GM19372 (cell line): ENCODE measurements at regions not wholly inside any gene's neighbourhood (a gene's known extent, or its start where the extent isn't known, plus 50 kb on each side); places are given as distances from the start of the nearest gene placed in this dataset.

Experiments used
- ATAC-seq: cut with Tn5 transposase; IDR thresholded peaks from one replicate; pipeline ENCODE4 v1.9.1; 2021; ENCODE audit warnings: mild to moderate bottlenecking, low read depth, moderate library complexity; ENCODE audit not compliant: unreplicated experiment

- no peak for ATAC-seq
Measured at GRCh38 chr10:88161756-88162155, 298.3 kb downstream of the PTEN start.

GRCh38 chr10:88162852-88163251 lies 299.4 kb downstream of the PTEN start:
- ATAC-seq, result no peak

- ATAC-seq, result no peak
Measured at GRCh38 chr10:88163572-88163971, 300.1 kb downstream of the PTEN start.

- ATAC-seq, result no peak
Measured at GRCh38 chr10:88164471-88164870, 301.0 kb downstream of the PTEN start.

GRCh38 chr10:88165849-88166271 lies 302.4 kb downstream of the PTEN start:
- ATAC-seq, result no peak

- ATAC-seq, result no peak
Measured at GRCh38 chr10:88168171-88169036, 305.0 kb downstream of the PTEN start.

- no peak for ATAC-seq
Measured at GRCh38 chr10:88169037-88169319, 305.6 kb downstream of the PTEN start.

GRCh38 chr10:88170628-88171027 lies 307.2 kb downstream of the PTEN start:
- no peak for ATAC-seq

- ATAC-seq, result no peak
Measured at GRCh38 chr10:88172159-88172558, 308.7 kb downstream of the PTEN start.

GRCh38 chr10:88174391-88174790 lies 311.0 kb downstream of the PTEN start:
- no peak for ATAC-seq

GRCh38 chr10:88178758-88179157 lies 315.3 kb downstream of the PTEN start:
- no peak for ATAC-seq

GRCh38 chr10:88179831-88180230 lies 316.4 kb downstream of the PTEN start:
- ATAC-seq, result no peak

- ATAC-seq, result no peak
Measured at GRCh38 chr10:88181902-88182600, 318.6 kb downstream of the PTEN start.

- ATAC-seq, result no peak
Measured at GRCh38 chr10:88182601-88182930, 319.1 kb downstream of the PTEN start.

- no peak for ATAC-seq
Measured at GRCh38 chr10:88184543-88185297, 321.3 kb downstream of the PTEN start.

GRCh38 chr10:88185830-88186229 lies 322.4 kb downstream of the PTEN start:
- ATAC-seq, result no peak

GRCh38 chr10:88186335-88186734 lies 322.9 kb downstream of the PTEN start:
- no peak for ATAC-seq

GRCh38 chr10:88187472-88187871 lies 324.0 kb downstream of the PTEN start:
- no peak for ATAC-seq

- no peak for ATAC-seq
Measured at GRCh38 chr10:88190123-88190522, 326.7 kb downstream of the PTEN start.

GRCh38 chr10:88190540-88191235 lies 327.3 kb downstream of the PTEN start:
- ATAC-seq, result no peak

GRCh38 chr10:88193018-88193417 lies 329.6 kb downstream of the PTEN start:
- no peak for ATAC-seq
